ENCODE measurements at regions not wholly inside any gene's neighbourhood (a gene's known extent, or its start where the extent isn't known, plus 50 kb on each side); places are given as distances from the start of the nearest gene placed in this dataset.
A peak's percentile ranks its signal among the peaks of the same experiment; 100 is the strongest.

DNA sequence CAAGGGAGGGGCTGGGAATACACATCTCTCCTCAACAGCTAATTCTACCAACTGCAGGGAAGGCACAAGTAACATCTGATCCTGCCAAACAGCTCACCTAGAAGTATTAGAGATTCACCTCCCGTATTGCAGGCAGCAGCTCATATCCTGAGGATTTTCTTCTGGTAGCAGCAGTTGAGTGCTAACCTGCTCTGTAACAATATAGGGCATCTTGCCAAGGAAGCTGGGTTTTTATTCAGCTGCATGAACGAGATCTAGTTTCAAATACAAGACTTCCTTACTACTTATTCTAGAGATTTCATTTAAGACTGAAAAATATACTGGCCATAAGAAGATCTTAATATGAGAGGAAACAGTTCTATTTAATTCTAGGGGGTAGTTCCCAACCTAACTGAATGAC lies 261.4 kb upstream of the USP15 start:
- TF ChIP-seq, protein P1, sequence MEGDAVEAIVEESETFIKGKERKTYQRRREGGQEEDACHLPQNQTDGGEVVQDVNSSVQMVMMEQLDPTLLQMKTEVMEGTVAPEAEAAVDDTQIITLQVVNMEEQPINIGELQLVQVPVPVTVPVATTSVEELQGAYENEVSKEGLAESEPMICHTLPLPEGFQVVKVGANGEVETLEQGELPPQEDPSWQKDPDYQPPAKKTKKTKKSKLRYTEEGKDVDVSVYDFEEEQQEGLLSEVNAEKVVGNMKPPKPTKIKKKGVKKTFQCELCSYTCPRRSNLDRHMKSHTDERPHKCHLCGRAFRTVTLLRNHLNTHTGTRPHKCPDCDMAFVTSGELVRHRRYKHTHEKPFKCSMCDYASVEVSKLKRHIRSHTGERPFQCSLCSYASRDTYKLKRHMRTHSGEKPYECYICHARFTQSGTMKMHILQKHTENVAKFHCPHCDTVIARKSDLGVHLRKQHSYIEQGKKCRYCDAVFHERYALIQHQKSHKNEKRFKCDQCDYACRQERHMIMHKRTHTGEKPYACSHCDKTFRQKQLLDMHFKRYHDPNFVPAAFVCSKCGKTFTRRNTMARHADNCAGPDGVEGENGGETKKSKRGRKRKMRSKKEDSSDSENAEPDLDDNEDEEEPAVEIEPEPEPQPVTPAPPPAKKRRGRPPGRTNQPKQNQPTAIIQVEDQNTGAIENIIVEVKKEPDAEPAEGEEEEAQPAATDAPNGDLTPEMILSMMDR (IDR thresholded peaks at IDR 0.05): no peak
- no peak for TF ChIP-seq POLR2A (IDR thresholded peaks at IDR 0.05)
- Histone ChIP-seq H3K27me3 (no peaks in the 10 kb centered on the region), H3K9me3 (no peaks in the 10 kb centered on the region), H3K27ac (no peak overlapping the region), H3K36me3 (no peaks in the 10 kb centered on the region), H3K4me3 (no peak overlapping the region), H3K4me1 (no peaks in the 10 kb centered on the region)
- intact Hi-C loops (cut with DNase I): loop anchor here in 1 of 2 donors (10.0 kb wide), 1 partner anchor 344 kb away; no protein-coding TSS in a partner anchor
- no peak for DNase-seq
- 30% methylated on average over 2 of the region's 2 CpGs for WGBS (ENCODE audit: insufficient coverage, low coverage, low lambda C conversion rate, missing lambda C conversion rate)
- no peak for ATAC-seq

GRCh38 chr12:61999311-61999710 lies 260.9 kb upstream of the USP15 start:
- TF ChIP-seq POLR2A (IDR thresholded peaks at IDR 0.05): no peak
- TF ChIP-seq, protein P1 (IDR thresholded peaks at IDR 0.05): no peak
- H3K27me3 ChIP-seq: no peaks in the 10 kb centered on the region
- DNase-seq (no peak), ATAC-seq (no peak)
- no peaks in the 10 kb centered on the region for H3K9me3 ChIP-seq
- no peak overlapping the region for H3K4me3 ChIP-seq
- no peak overlapping the region for H3K27ac ChIP-seq
- H3K36me3 ChIP-seq: no peaks in the 10 kb centered on the region
- intact Hi-C loops (cut with DNase I): loop anchor here in 1 of 2 donors (10.0 kb wide), 1 partner anchor 345 kb away; no protein-coding TSS in a partner anchor
- WGBS (ENCODE audit: insufficient coverage, low coverage, low lambda C conversion rate, missing lambda C conversion rate): 58% methylated on average over 4 of the region's 4 CpGs
- no peaks in the 10 kb centered on the region for H3K4me1 ChIP-seq

- WGBS (ENCODE audit: insufficient coverage, low coverage, low lambda C conversion rate, missing lambda C conversion rate): 91% methylated on average over 6 of the region's 6 CpGs
- DNase-seq: no peak
- no peaks in the 10 kb centered on the region for H3K9me3 ChIP-seq
- H3K36me3 ChIP-seq: no peaks in the 10 kb centered on the region
- intact Hi-C loops (cut with DNase I): no loop called here
- peaks cover 0 to 14% (median 0%) of the 10 kb centered on the region in 4 donors for H3K4me1 ChIP-seq
- TF ChIP-seq POLR2A (IDR thresholded peaks at IDR 0.05): no peak
- TF ChIP-seq, protein P1 (IDR thresholded peaks at IDR 0.05): no peak
- no peak for ATAC-seq
- H3K27me3 ChIP-seq: no peaks in the 10 kb centered on the region
- H3K27ac ChIP-seq: no peak overlapping the region
- H3K4me3 ChIP-seq: no peak overlapping the region
These were observed 258.8 kb upstream of the USP15 start for GRCh38 chr12:62001424-62001823.

DNA sequence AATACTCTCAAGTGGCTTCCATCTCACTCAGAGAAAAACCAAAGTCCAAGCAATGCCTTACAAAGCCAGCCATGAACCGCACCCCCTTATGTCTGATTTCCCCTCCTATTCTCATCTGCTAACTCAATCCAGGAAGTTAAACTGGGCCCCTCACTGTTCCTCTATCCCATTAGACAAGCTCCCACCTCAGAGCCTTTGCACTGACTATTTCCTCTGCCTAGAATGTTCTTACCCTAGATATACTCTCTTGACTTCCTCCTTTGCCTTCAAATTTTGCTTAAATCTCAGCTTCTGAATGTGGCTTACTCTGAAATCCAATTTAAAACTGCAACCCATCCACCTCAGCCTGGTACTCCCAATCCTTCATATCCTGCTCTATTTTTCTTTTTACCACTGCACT lies 257.0 kb upstream of the USP15 start:
- peak in 3 of 4 donors; percentile 29 to 38 (median 35) for ATAC-seq
- Histone ChIP-seq H3K4me3 (no peak overlapping the region), H3K9me3 (no peaks in the 10 kb centered on the region), H3K27me3 (no peaks in the 10 kb centered on the region), H3K36me3 (no peaks in the 10 kb centered on the region), H3K27ac (no peak overlapping the region), H3K4me1 (peaks cover 0 to 15% (median 0%) of the 10 kb centered on the region in 4 donors)
- 80% methylated on average over 1 of the region's 1 CpG for WGBS (ENCODE audit: insufficient coverage, low coverage, low lambda C conversion rate, missing lambda C conversion rate)
- TF ChIP-seq, protein P1 (IDR thresholded peaks at IDR 0.05): no peak
- TF ChIP-seq POLR2A (IDR thresholded peaks at IDR 0.05): no peak
- intact Hi-C loops (cut with DNase I): no loop called here
- DNase-seq: no peak

- no peaks in the 10 kb centered on the region for H3K27me3 ChIP-seq
- no peak overlapping the region for H3K4me3 ChIP-seq
- TF ChIP-seq POLR2A (IDR thresholded peaks at IDR 0.05): no peak
- TF ChIP-seq, protein P1 (IDR thresholded peaks at IDR 0.05): no peak
- peaks cover 0 to 15% (median 0%) of the 10 kb centered on the region in 4 donors for H3K4me1 ChIP-seq
- H3K36me3 ChIP-seq: no peaks in the 10 kb centered on the region
- no peak for DNase-seq
- H3K9me3 ChIP-seq: no peaks in the 10 kb centered on the region
- no peak overlapping the region for H3K27ac ChIP-seq
- intact Hi-C loops (cut with DNase I): no loop called here
- ATAC-seq: no peak
- 59% methylated on average over 2 of the region's 2 CpGs for WGBS (ENCODE audit: insufficient coverage, low coverage, low lambda C conversion rate, missing lambda C conversion rate)
These were observed 256.5 kb upstream of the USP15 start for GRCh38 chr12:62003701-62004100.

Data from right lobe of liver (tissue), 6 donors.